Coronary artery (tissue), 2 donors: ENCODE measurements at regions not wholly inside any gene's neighbourhood (a gene's known extent, or its start where the extent isn't known, plus 50 kb on each side); places are given as distances from the start of the nearest gene placed in this dataset.

ENCODE experiments used
- DNase-seq: peaks from one replicate; pipeline ENCODE4 v3.0.0-alpha.2; 2017; ENCODE audit warnings: low spot score
- H3K27ac ChIP-seq, 2 donors: fragments of 200-600 bp; sonication (generic); one replicate each; pipeline ENCODE4 v1.5.1; 2016 to 2019
- H3K4me3 ChIP-seq: fragments of 200-600 bp; sonication (generic); 2 replicates; pipeline ENCODE4 v1.5.1; 2016; ENCODE audit warnings: mild to moderate bottlenecking, moderate library complexity
- CTCF ChIP-seq: fragments of 200-600 bp; sonication (generic); IDR thresholded peaks from one replicate; pipeline ENCODE4 v1.5.1; 2019; ENCODE audit warnings: antibody characterized with exemption

GRCh38 chr15:98451236-98451635 lies 197.1 kb upstream of the IGF1R start:
- Histone ChIP-seq H3K4me3 (no peak overlapping the region), H3K27ac (no peak overlapping the region)
- no peak for TF ChIP-seq CTCF
- no peak for DNase-seq

- TF ChIP-seq CTCF: no peak
- no peak for DNase-seq
- no peak overlapping the region for H3K27ac ChIP-seq
- no peak overlapping the region for H3K4me3 ChIP-seq
These were observed 196.1 kb upstream of the IGF1R start for GRCh38 chr15:98452238-98452637.

GRCh38 chr15:98455904-98456303 lies 192.4 kb upstream of the IGF1R start:
- no peak for TF ChIP-seq CTCF
- no peak overlapping the region for H3K27ac ChIP-seq
- no peak for DNase-seq
- no peak overlapping the region for H3K4me3 ChIP-seq

- no peak for TF ChIP-seq CTCF
- DNase-seq: no peak
- no peak overlapping the region for H3K4me3 ChIP-seq
- H3K27ac ChIP-seq: no peak overlapping the region
These were observed 171.8 kb upstream of the IGF1R start for GRCh38 chr15:98476559-98476958.

- no peak for TF ChIP-seq CTCF
- H3K27ac ChIP-seq: no peak overlapping the region
- DNase-seq: no peak
These were observed 167.5 kb upstream of the IGF1R start for GRCh38 chr15:98480844-98481243.

GRCh38 chr15:98483575-98484130 lies 164.7 kb upstream of the IGF1R start:
- DNase-seq: no peak
- TF ChIP-seq CTCF: no peak
- Histone ChIP-seq H3K27ac (no peak overlapping the region), H3K4me3 (no peak overlapping the region)

More at GRCh38 chr15:98480844-98481243, 167.5 kb upstream of the IGF1R start:
- no peak overlapping the region for H3K4me3 ChIP-seq

- H3K27ac ChIP-seq: no peak overlapping the region
- H3K4me3 ChIP-seq: no peak overlapping the region
- TF ChIP-seq CTCF: no peak
- DNase-seq: no peak
These were observed 163.4 kb upstream of the IGF1R start for GRCh38 chr15:98484914-98485313.
